K562 (cell line): ENCODE measurements at regions not wholly inside any gene's neighbourhood (a gene's known extent, or its start where the extent isn't known, plus 50 kb on each side); places are given as distances from the start of the nearest gene placed in this dataset.

Experiments
- ATAC-seq: fragments of 200-7000 bp; cut with Tn5 transposase; 3 replicates; pipeline ENCODE4 v1.9.1; 2020; ENCODE audit warnings: moderate library complexity
- BruUV-seq: library from RNA; stranded (reverse); fragments of 400-500 nt; replicated peaks from 2 replicates; lab custom pipeline; 2021; lab: Mats Ljungman, UMichigan
- CTCF ChIA-PET: fragments of 300-600 bp; formaldehyde crosslinking; extraction: SDS; loops from one replicate; lab custom pipeline; 2021; ENCODE audit warnings: low intra/inter-chr PET ratio; lab: Yijun Ruan, JAX
- POLR2A ChIA-PET: fragments of 300-600, 350-650 bp; sonication (Branson Sonifier 250); formaldehyde crosslinking; extraction: SDS; loops from one replicate; lab custom pipeline; 2021; ENCODE audit warnings: antibody characterized with exemption, inconsistent platforms; lab: Yijun Ruan, JAX
- DNase-seq, 4 experiments: peaks; one replicate each; pipeline versions ENCODE4 v3.0.0 to v3.0.0-alpha.2; 2011 to 2018; ENCODE audit warnings: low spot score in 3 of 4, mixed read lengths in 3 of 4; ENCODE audit errors: extremely low read depth in 1 of 4
- FAIRE-seq: peaks from 2 replicates; lab custom pipeline; 2011; peaks lifted over from hg19 to GRCh38; lab: Jason Lieb, UNC
- H2AFZ ChIP-seq: 2 replicates; pipeline ENCODE4 v1.6.0; 2011; ENCODE audit warnings: low read depth, low read length, control low read depth, inconsistent platforms
- H3K27ac ChIP-seq: fragments of 200-600 bp; 3 replicates; pipeline ENCODE4 v1.8.0; 2011; ENCODE audit warnings: low read depth, mild to moderate bottlenecking, control low read depth, inconsistent platforms, low read length, moderate library complexity, mixed read lengths; ENCODE audit errors: extremely low read depth
- H3K27me3 ChIP-seq, 2 experiments: fragments of 300-600 bp in 1 of 2; 2 replicates in 1 of 2; 3 replicates in 1 of 2; pipeline versions ENCODE4 v1.6.0 to v1.8.0; 2011; ENCODE audit warnings: inconsistent platforms in 2 of 2, low read length in 2 of 2, mild to moderate bottlenecking in 1 of 2, mixed read lengths in 1 of 2, moderate library complexity in 1 of 2; ENCODE audit not compliant: control insufficient read depth in 2 of 2, insufficient read depth in 2 of 2
- H3K36me3 ChIP-seq: fragments of 300-600 bp; 3 replicates; pipeline ENCODE4 v1.8.0; 2011; ENCODE audit warnings: mild to moderate bottlenecking, low read length, inconsistent platforms; ENCODE audit not compliant: control insufficient read depth, insufficient read depth
- H3K4me1 ChIP-seq, 2 experiments: fragments of 200-600 bp in 1 of 2; replicated peaks in 1 of 2; 2 replicates in 1 of 2; 3 replicates in 1 of 2; pipeline versions ENCODE4 v1.5.1 to v1.8.0; 2011; ENCODE audit warnings: inconsistent platforms in 2 of 2, low read length in 2 of 2, mild to moderate bottlenecking in 1 of 2, mixed read lengths in 1 of 2, moderate library complexity in 1 of 2; ENCODE audit not compliant: control insufficient read depth in 2 of 2, insufficient read depth in 2 of 2
- H3K4me2 ChIP-seq: 2 replicates; pipeline ENCODE4 v1.6.1; 2011; ENCODE audit warnings: low read length, control low read depth, inconsistent platforms, mixed read lengths; ENCODE audit not compliant: insufficient read depth
- H3K4me3 ChIP-seq: fragments of 200-600 bp; sonication (generic), shearing (Covaris generic); 2 replicates; pipeline ENCODE4 v1.5.1; 2016; ENCODE audit warnings: control low read depth, inconsistent platforms
- H3K79me2 ChIP-seq: fragments of 200-600 bp; 3 replicates; pipeline ENCODE4 v1.8.0; 2011; ENCODE audit warnings: low read length, inconsistent platforms; ENCODE audit not compliant: control insufficient read depth, insufficient read depth
- H3K9ac ChIP-seq, 2 experiments: 2 replicates each; pipeline versions ENCODE4 v1.6.0 to v1.6.1; 2011; ENCODE audit warnings: low read depth in 2 of 2, low read length in 2 of 2, control low read depth in 1 of 2, inconsistent platforms in 1 of 2, mild to moderate bottlenecking in 1 of 2, mixed read lengths in 1 of 2; ENCODE audit not compliant: insufficient read depth in 1 of 2
- H3K9me1 ChIP-seq: one replicate; pipeline ENCODE4 v1.6.0; 2011; ENCODE audit warnings: inconsistent platforms, mild to moderate bottlenecking, low read length, moderate library complexity; ENCODE audit not compliant: control insufficient read depth, insufficient read depth
- H3K9me3 ChIP-seq: replicated peaks from 2 replicates; pipeline ENCODE4 v1.5.1; 2011; ENCODE audit warnings: low read depth, low read length, inconsistent platforms; ENCODE audit not compliant: control insufficient read depth, insufficient read depth
- H4K20me1 ChIP-seq: replicated peaks from 2 replicates; pipeline ENCODE4 v1.6.1; 2011; ENCODE audit warnings: low read length, inconsistent platforms, mixed read lengths; ENCODE audit not compliant: control insufficient read depth, insufficient read depth
- PTBP1 ChIP-seq: fragments of 200-400 bp; formaldehyde crosslinking; IDR thresholded peaks from 2 replicates; pipeline ENCODE4 v1.6.1; 2017; ENCODE audit warnings: low read depth, low read length
- ZNF263 ChIP-seq: sonication (generic); formaldehyde crosslinking; IDR thresholded peaks from 2 replicates; pipeline ENCODE4 v1.8.0; 2022; ENCODE audit warnings: mild to moderate bottlenecking, missing genetic modification reagents, borderline replicate concordance
- WGBS: fragments of 100-300 bp; shearing (Covaris generic); methylation state at CpG from one replicate; pipeline ENCODE4 v1.1.6; 2016; ENCODE audit warnings: low coverage, mixed read lengths; ENCODE audit not compliant: insufficient coverage; ENCODE audit errors: missing lambda C conversion rate; 5-methylcytosine and 5-hydroxymethylcytosine counted together
- in situ Hi-C: fragments of 300-500 bp; cut with MboI; formaldehyde crosslinking; loops from 4 replicates; pipeline ENCODE4 v1.15.0; 2018; ENCODE audit warnings: inconsistent platforms, mixed read lengths
- intact Hi-C: fragments of 100-400 bp; cut with micrococcal nuclease; formaldehyde crosslinking; loops from 2 replicates; pipeline ENCODE4 v1.14.2; 2022
- TF ChIP-seq, protein P1 (sequence below): fragments of 450-650 bp; IDR thresholded peaks from 2 replicates; pipeline ENCODE4 v1.6.1; 2018; ENCODE audit warnings: mild to moderate bottlenecking, low read depth; ENCODE audit not compliant: partially characterized antibody
- TF ChIP-seq, protein P2 (sequence below): sonication (generic); formaldehyde crosslinking; IDR thresholded peaks from 2 replicates; pipeline ENCODE4 v1.8.1; 2022; ENCODE audit warnings: missing genetic modification reagents
- TF ChIP-seq, protein P3 (sequence below): fragments of 250-450 bp; sonication (Bioruptor Pico); IDR thresholded peaks from 2 replicates; pipeline ENCODE4 v1.8.0; 2022; ENCODE audit warnings: inconsistent platforms, mild to moderate bottlenecking, moderate library complexity, borderline replicate concordance
- TF ChIP-seq, protein P4 (sequence below): fragments of 450-650 bp; IDR thresholded peaks from 2 replicates; pipeline ENCODE4 v1.6.1; 2014; ENCODE audit warnings: low read depth, mild to moderate bottlenecking, moderate library complexity, borderline replicate concordance
- TF ChIP-seq, protein P5 (sequence below): fragments of 250-450 bp; sonication (Bioruptor Pico); IDR thresholded peaks from 2 replicates; pipeline ENCODE4 v1.5.0; 2021; ENCODE audit warnings: mild to moderate bottlenecking, moderate library complexity

GRCh38 chr2:123656590-123656989 lies 368.5 kb upstream of the CNTNAP5 start (continued):
- TF ChIP-seq, protein P1, sequence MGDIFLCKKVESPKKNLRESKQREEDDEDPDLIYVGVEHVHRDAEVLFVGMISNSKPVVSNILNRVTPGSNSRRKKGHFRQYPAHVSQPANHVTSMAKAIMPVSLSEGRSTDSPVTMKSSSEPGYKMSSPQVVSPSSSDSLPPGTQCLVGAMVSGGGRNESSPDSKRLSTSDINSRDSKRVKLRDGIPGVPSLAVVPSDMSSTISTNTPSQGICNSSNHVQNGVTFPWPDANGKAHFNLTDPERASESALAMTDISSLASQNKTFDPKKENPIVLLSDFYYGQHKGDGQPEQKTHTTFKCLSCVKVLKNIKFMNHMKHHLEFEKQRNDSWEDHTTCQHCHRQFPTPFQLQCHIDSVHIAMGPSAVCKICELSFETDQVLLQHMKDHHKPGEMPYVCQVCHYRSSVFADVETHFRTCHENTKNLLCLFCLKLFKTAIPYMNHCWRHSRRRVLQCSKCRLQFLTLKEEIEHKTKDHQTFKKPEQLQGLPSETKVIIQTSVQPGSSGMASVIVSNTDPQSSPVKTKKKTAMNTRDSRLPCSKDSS, result no peak
- TF ChIP-seq, protein P2, sequence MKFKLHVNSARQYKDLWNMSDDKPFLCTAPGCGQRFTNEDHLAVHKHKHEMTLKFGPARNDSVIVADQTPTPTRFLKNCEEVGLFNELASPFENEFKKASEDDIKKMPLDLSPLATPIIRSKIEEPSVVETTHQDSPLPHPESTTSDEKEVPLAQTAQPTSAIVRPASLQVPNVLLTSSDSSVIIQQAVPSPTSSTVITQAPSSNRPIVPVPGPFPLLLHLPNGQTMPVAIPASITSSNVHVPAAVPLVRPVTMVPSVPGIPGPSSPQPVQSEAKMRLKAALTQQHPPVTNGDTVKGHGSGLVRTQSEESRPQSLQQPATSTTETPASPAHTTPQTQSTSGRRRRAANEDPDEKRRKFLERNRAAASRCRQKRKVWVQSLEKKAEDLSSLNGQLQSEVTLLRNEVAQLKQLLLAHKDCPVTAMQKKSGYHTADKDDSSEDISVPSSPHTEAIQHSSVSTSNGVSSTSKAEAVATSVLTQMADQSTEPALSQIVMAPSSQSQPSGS (CRISPR knock-in tag), result no peak
- TF ChIP-seq, protein P3, sequence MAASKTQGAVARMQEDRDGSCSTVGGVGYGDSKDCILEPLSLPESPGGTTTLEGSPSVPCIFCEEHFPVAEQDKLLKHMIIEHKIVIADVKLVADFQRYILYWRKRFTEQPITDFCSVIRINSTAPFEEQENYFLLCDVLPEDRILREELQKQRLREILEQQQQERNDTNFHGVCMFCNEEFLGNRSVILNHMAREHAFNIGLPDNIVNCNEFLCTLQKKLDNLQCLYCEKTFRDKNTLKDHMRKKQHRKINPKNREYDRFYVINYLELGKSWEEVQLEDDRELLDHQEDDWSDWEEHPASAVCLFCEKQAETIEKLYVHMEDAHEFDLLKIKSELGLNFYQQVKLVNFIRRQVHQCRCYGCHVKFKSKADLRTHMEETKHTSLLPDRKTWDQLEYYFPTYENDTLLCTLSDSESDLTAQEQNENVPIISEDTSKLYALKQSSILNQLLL (CRISPR knock-in tag), result no peak
- TF ChIP-seq PTBP1 (no peak), ZNF263 (CRISPR knock-in tag) (no peak)

DNA sequence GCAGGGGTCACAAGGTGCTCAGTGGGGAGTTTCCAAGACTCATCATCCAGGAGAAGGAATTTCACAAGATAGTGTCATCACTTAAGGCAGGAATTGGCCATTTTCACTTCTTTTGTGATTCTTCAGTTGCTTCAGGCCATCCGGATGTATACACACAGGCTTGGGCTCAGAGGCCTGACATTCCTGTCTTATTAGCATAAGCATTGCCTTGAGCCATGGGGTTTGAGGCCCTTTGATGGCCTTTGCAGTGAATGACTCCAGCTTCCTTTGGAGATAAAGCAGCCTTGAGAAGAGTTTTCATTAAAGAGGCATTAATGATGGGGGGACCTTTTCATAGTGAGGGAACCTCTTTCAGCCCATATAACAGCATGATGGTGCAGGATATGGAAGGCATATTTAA lies 366.0 kb upstream of the CNTNAP5 start:
- H3K9me3 ChIP-seq, result peaks cover 2% of the 10 kb centered on the region; the same call in 1 of the 2 replicates
- no peak overlapping the region for H3K27ac ChIP-seq
- ATAC-seq (no peak), FAIRE-seq (no peak), DNase-seq (no peak)
- H3K36me3 ChIP-seq, result no peaks in the 10 kb centered on the region
- no TSS peak for BruUV-seq
- H4K20me1 ChIP-seq, result no peaks in the 10 kb centered on the region
- POLR2A ChIA-PET, result no interaction called here
- H3K9ac ChIP-seq, result no peak overlapping the region
- CTCF ChIA-PET, result no interaction called here
- no peak overlapping the region for H3K4me2 ChIP-seq
- H3K79me2 ChIP-seq, result no peaks in the 10 kb centered on the region
- 0% methylated on average over 1 of the region's 1 CpG for WGBS
- in situ Hi-C loops (no loop called here), intact Hi-C loops (no loop called here)
- no peaks in the 10 kb centered on the region for H3K9me1 ChIP-seq
- H3K4me1 ChIP-seq, result no peaks in the 10 kb centered on the region
- no peak overlapping the region for H3K4me3 ChIP-seq
- no peaks in the 10 kb centered on the region for H3K27me3 ChIP-seq
- no peak overlapping the region for H2AFZ ChIP-seq
- TF ChIP-seq, protein P4, sequence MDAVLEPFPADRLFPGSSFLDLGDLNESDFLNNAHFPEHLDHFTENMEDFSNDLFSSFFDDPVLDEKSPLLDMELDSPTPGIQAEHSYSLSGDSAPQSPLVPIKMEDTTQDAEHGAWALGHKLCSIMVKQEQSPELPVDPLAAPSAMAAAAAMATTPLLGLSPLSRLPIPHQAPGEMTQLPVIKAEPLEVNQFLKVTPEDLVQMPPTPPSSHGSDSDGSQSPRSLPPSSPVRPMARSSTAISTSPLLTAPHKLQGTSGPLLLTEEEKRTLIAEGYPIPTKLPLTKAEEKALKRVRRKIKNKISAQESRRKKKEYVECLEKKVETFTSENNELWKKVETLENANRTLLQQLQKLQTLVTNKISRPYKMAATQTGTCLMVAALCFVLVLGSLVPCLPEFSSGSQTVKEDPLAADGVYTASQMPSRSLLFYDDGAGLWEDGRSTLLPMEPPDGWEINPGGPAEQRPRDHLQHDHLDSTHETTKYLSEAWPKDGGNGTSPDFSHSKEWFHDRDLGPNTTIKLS, result no peak
- TF ChIP-seq, protein P5, sequence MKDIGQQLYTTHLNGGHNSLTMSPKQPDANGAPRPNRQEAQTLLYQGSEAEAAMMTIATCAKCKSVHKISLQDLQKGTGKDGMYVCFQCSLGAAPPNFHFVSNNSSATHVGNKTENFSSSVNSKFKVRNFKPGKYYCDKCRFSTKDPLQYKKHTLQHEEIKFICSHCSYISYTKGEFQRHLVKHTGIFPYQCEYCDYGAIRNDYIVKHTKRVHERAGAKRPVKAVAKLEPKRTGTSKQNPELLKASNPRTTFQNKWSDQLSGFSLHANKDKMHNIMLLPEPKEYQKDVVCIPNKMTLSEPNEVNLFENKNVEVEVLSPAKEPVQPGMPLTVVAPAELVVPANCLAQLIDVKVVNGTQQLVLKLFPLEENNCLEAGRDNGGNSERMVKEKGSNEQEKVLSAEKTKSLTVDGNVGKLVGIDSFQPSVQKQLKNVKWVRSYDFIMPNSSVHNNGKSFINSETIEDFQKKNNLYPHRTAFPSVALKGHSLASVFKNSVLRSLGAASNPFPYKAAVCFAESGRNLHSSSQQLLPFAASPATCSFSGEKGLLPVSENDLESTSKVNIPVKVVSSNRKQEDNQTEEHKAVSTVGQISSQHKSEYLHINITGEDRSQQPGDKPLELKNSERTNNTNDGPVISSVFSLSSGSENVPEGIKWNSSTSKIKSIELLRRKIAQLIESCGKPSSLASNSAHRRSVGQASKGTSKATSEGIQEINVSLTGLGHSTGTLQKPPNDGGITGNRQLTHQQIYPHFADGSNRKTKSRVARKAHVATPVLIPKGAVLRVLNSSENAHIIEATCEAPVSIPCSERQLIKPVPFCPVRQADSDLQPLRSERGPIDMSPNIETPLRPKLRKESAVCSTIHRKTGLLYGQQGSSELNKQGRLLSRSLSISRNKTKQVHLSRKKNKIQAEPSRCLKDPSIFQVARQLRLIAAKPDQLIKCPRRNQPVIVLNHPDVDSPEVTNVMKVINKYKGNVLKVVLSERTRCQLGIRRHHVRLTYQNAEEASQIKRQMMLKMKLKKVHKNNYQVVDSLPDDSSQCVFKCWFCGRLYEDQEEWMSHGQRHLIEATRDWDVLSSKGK, result no peak
